ENCODE measurements at regions not wholly inside any gene's neighbourhood (a gene's known extent, or its start where the extent isn't known, plus 50 kb on each side); places are given as distances from the start of the nearest gene placed in this dataset.

GRCh38 chr4:107562316-107562715, 157.7 kb downstream of the PAPSS1 start:
- TF ChIP-seq, protein P1, sequence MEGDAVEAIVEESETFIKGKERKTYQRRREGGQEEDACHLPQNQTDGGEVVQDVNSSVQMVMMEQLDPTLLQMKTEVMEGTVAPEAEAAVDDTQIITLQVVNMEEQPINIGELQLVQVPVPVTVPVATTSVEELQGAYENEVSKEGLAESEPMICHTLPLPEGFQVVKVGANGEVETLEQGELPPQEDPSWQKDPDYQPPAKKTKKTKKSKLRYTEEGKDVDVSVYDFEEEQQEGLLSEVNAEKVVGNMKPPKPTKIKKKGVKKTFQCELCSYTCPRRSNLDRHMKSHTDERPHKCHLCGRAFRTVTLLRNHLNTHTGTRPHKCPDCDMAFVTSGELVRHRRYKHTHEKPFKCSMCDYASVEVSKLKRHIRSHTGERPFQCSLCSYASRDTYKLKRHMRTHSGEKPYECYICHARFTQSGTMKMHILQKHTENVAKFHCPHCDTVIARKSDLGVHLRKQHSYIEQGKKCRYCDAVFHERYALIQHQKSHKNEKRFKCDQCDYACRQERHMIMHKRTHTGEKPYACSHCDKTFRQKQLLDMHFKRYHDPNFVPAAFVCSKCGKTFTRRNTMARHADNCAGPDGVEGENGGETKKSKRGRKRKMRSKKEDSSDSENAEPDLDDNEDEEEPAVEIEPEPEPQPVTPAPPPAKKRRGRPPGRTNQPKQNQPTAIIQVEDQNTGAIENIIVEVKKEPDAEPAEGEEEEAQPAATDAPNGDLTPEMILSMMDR (IDR thresholded peaks at IDR 0.05; ENCODE audit: control extremely low read depth, extremely low read depth, low read depth, missing control alignments) = no peak
- no peak for DNase-seq (ENCODE audit: extremely low spot score)
- POLR2A ChIA-PET = no interaction called here
- CTCF ChIA-PET = interaction anchor here (1.5 kb wide), 1 partner anchor 9 kb away, joined by 3 read pairs; no protein-coding TSS in a partner anchor

DNA sequence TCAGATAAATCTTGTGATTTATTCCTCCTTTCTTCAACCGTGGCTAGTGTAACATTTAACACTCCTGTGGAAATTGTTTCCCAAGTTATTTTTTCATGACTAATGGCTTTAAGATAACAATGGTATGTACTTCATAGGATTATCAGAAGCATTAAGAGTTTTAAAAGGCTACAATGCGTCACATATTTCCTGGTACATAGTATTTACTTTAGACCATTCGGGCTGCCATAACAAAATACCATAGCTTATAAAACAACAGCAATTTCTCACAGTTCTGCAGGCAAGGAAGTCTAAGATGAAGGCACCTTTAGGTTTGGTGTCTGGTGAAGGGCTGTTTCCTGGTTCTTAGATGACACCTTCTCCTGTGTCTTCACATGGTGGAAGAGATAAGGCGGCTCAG, 158.6 kb downstream of the PAPSS1 start:
- TF ChIP-seq, protein P1 (IDR thresholded peaks at IDR 0.05; ENCODE audit: control extremely low read depth, extremely low read depth, low read depth, missing control alignments) = no peak
- no peak for DNase-seq (ENCODE audit: extremely low spot score)
- ChIA-PET CTCF (no interaction called here), POLR2A (no interaction called here)

- CTCF ChIA-PET = interaction anchor here (1.5 to 1.6 kb wide), 2 partner anchors 10 to 15 kb away, joined by 4 read pairs; no protein-coding TSS in a partner anchor
Measured at GRCh38 chr4:107559653-107560052, 160.4 kb downstream of the PAPSS1 start.

GRCh38 chr4:107552306-107552705, 167.7 kb downstream of the PAPSS1 start:
- TF ChIP-seq, protein P1 (IDR thresholded peaks at IDR 0.05; ENCODE audit: control extremely low read depth, extremely low read depth, low read depth, missing control alignments) = no peak
- CTCF ChIA-PET = interaction anchor here (1.3 kb wide), 1 partner anchor 69 kb away, joined by 3 read pairs; no protein-coding TSS in a partner anchor
- POLR2A ChIA-PET = no interaction called here
- DNase-seq (ENCODE audit: extremely low spot score) = no peak

More at GRCh38 chr4:107559653-107560052, 160.4 kb downstream of the PAPSS1 start:
- TF ChIP-seq, protein P1 (IDR thresholded peaks at IDR 0.05; ENCODE audit: control extremely low read depth, extremely low read depth, low read depth, missing control alignments) = no peak
- POLR2A ChIA-PET = no interaction called here
- no peak for DNase-seq (ENCODE audit: extremely low spot score)

DNA sequence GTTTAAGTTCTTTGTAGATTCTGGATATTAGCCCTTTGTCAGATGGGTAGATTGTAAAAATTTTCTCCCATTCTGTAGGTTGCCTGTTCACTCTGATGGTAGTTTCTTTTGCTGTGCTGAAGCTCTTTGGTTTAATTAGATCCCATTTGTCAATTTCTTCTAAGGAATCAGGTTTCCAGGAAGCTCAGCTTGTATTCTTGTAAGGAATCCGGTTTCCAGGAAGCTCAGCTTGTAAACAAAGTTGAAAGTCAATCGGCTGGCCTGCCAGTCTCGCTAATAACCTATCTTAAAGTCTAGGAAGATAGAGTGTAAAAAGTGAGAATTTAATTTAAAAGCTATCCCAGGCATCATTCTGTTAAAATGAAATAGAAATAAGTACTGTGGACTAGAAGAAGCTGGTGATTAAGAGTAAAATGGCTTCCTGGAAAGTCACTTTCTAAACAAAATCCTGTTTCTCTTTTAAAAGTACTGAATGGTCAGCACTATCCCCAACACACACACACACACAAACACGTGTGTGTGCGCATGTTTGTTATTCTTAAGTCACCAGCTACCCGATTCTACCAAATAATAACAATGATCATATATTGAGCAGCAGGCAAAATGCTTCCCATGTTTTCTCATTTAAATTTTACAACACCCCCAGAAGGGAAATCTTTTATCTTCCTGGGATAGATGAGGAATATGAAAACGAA, 171.7 kb downstream of the PAPSS1 start:
- POLR2A ChIA-PET = no interaction called here
- DNase-seq (ENCODE audit: extremely low spot score) = no peak
- CTCF ChIA-PET = interaction anchor here (1.3 to 1.4 kb wide), 2 partner anchors 10 to 189 kb away, joined by 4 read pairs; no protein-coding TSS in a partner anchor
- TF ChIP-seq, protein P1 (IDR thresholded peaks at IDR 0.05; ENCODE audit: control extremely low read depth, extremely low read depth, low read depth, missing control alignments) = no peak

DNA sequence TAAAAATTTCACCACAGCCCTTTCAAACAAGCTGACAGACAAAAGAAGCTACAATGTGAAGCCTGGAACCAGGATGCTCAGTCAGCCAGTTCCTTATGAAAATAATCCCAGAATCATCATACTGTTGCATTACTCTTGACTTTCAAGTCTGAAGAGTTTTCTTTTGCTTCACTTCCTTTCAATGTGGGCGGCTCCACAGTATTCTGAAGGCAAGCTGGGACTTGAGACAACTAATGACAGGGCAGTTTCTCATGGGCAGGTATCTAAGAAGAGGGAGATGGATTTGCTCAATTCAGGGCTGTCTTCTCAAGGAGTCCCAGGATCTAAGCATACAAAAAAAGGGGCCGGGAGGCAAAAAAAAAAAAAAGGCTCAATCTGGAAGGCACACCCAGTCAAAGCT, 173.4 kb downstream of the PAPSS1 start:
- POLR2A ChIA-PET = no interaction called here
- CTCF ChIA-PET = interaction anchor here (0.8 to 2.2 kb wide), 2 partner anchors 10 to 14 kb away, joined by 3 to 7 read pairs; no protein-coding TSS in a partner anchor
- TF ChIP-seq, protein P1 (IDR thresholded peaks at IDR 0.05; ENCODE audit: control extremely low read depth, extremely low read depth, low read depth, missing control alignments) = no peak
- DNase-seq (ENCODE audit: extremely low spot score) = no peak
